ENCODE measurements at regions not wholly inside any gene's neighbourhood (a gene's known extent, or its start where the extent isn't known, plus 50 kb on each side); places are given as distances from the start of the nearest gene placed in this dataset.

DNA sequence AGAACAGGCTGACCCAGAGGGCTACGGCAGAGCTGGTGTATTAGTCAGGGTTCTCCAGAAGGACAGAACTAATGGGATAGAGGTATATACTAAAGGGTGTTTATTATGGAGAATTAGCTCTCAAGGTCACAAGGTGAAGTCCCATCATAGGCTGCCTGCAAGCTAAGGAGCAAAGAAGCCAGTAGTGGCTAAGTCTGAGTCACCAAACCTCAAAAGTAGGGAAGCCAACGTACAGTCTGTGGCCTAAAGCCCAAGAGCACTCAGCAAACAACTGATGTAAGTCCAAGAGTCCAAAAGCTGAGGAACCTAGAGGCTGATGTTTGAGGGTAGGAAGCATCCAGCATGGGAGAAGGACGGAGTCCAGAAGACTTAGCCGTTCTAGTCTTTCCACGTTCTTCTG lies 179.2 kb downstream of the BACH1 start:
- H3K27me3 Mint-ChIP-seq (ENCODE audit: low read depth), result no peaks in the 10 kb centered on the region
- H3K27ac Mint-ChIP-seq, result no peak overlapping the region
- peaks cover 1% of the 10 kb centered on the region for H3K36me3 Mint-ChIP-seq (ENCODE audit: low read depth)
- H3K4me3 Mint-ChIP-seq, result no peak overlapping the region
- intact Hi-C loops (cut with micrococcal nuclease), result loop anchor here (5.0 kb wide), 2 partner anchors 179 to 1609 kb away; no protein-coding TSS in a partner anchor
- DNase-seq, result no peak
- CTCF ChIA-PET, result interaction anchor here (0.6 to 5.9 kb wide), 6 partner anchors 8 to 372 kb away, joined by 3 to 42 read pairs (median 5); no protein-coding TSS in a partner anchor
- H3K4me1 Mint-ChIP-seq (ENCODE audit: low read depth), result peaks cover 10% of the 10 kb centered on the region
- H3K9me3 Mint-ChIP-seq, result no peaks in the 10 kb centered on the region

DNA sequence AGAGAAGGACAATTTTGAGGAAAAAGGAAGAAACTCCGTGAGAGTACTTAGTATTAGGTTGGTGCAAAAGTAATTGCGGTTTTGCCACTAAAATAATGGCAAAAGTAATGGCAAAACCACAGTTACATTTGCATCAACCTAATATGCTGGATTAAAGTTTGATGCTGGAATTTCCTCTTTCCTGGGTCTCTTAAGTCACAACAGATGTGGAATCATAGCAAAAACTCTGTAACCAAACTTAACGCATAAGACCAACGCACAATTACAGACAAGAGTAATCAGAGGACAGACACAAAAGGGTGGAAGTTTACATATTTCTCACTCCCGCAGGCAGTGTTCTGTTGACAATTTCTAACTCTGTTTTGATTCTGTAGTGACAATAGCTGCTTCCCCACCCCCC lies 182.4 kb downstream of the BACH1 start:
- Mint-ChIP-seq H3K27me3 (ENCODE audit: low read depth) (no peaks in the 10 kb centered on the region), H3K27ac (no peak overlapping the region), H3K36me3 (ENCODE audit: low read depth) (peaks cover 11% of the 10 kb centered on the region), H3K4me3 (no peak overlapping the region), H3K9me3 (peaks cover 6% of the 10 kb centered on the region), H3K4me1 (ENCODE audit: low read depth) (peaks cover 6% of the 10 kb centered on the region)
- intact Hi-C loops (cut with micrococcal nuclease), result no loop called here
- CTCF ChIA-PET, result no interaction called here
- no peak for DNase-seq

GRCh38 chr21:29481641-29482040 lies 182.9 kb downstream of the BACH1 start:
- intact Hi-C loops (cut with micrococcal nuclease), result no loop called here
- no peak overlapping the region for H3K27ac Mint-ChIP-seq
- H3K4me1 Mint-ChIP-seq (ENCODE audit: low read depth), result peaks cover 3% of the 10 kb centered on the region
- peaks cover 11% of the 10 kb centered on the region for H3K36me3 Mint-ChIP-seq (ENCODE audit: low read depth)
- no peaks in the 10 kb centered on the region for H3K27me3 Mint-ChIP-seq (ENCODE audit: low read depth)
- peaks cover 6% of the 10 kb centered on the region for H3K9me3 Mint-ChIP-seq
- CTCF ChIA-PET, result interaction anchor here (0.6 kb wide), 1 partner anchor 491 kb away, joined by 3 read pairs; no protein-coding TSS in a partner anchor
- no peak for DNase-seq
- no peak overlapping the region for H3K4me3 Mint-ChIP-seq

- CTCF ChIA-PET, result interaction anchor here (2.1 kb wide), 1 partner anchor 10 kb away, joined by 9 read pairs; no protein-coding TSS in a partner anchor
- intact Hi-C loops (cut with micrococcal nuclease), result no loop called here
- no peak overlapping the region for H3K4me3 Mint-ChIP-seq
Observed at GRCh38 chr21:29486306-29486807, 187.6 kb downstream of the BACH1 start.

More at GRCh38 chr21:29486306-29486807, 187.6 kb downstream of the BACH1 start:
- Mint-ChIP-seq H3K4me1 (ENCODE audit: low read depth) (no peaks in the 10 kb centered on the region), H3K36me3 (ENCODE audit: low read depth) (peaks cover 10% of the 10 kb centered on the region), H3K27ac (no peak overlapping the region), H3K27me3 (ENCODE audit: low read depth) (no peaks in the 10 kb centered on the region), H3K9me3 (peaks cover 6% of the 10 kb centered on the region)
- DNase-seq, result no peak

All from activated naive CD4-positive, alpha-beta T cell treated with anti-CD3 and anti-CD28 coated beads for 36 hours (primary cell).